H1 (cell line): ENCODE measurements at regions not wholly inside any gene's neighbourhood (a gene's known extent, or its start where the extent isn't known, plus 50 kb on each side); places are given as distances from the start of the nearest gene placed in this dataset.

ENCODE experiments used
- CTCF ChIA-PET: fragments of 300-600 bp; sonication (Branson Sonifier 250); formaldehyde crosslinking; loops from one replicate; lab custom pipeline; 2021; ENCODE audit not compliant: partially characterized antibody; lab: Charles Lee
- POLR2A ChIA-PET: fragments of 300-600 bp; sonication (Branson Sonifier 250); formaldehyde crosslinking; loops from one replicate; lab custom pipeline; 2021; ENCODE audit warnings: inconsistent platforms; ENCODE audit not compliant: partially characterized antibody; lab: Charles Lee
- DNase-seq, 2 experiments: peaks; one replicate each; pipeline versions ENCODE4 v3.0.0 to v3.0.0-alpha.2; 2010 to 2022; ENCODE audit warnings: low spot score in 2 of 2, low read depth in 1 of 2, mixed read lengths in 1 of 2
- FAIRE-seq: peaks from 2 replicates; lab custom pipeline; 2011; peaks lifted over from hg19 to GRCh38; lab: Jason Lieb, UNC
- H2AFZ ChIP-seq: 2 replicates; pipeline ENCODE4 v1.8.1; 2012; ENCODE audit warnings: low read length, inconsistent platforms
- H2AK5ac ChIP-seq: 2 replicates; pipeline ENCODE4 v1.6.1; 2013; ENCODE audit warnings: low read depth, low read length
- H2BK120ac ChIP-seq: replicated peaks from 2 replicates; pipeline ENCODE3; 2013; ENCODE audit warnings: low read depth, low read length, inconsistent platforms
- H2BK12ac ChIP-seq: 2 replicates; pipeline ENCODE4 v1.6.1; 2013; ENCODE audit warnings: low read depth, low read length
- H2BK15ac ChIP-seq: 2 replicates; pipeline ENCODE4 v1.6.1; 2013; ENCODE audit warnings: low read length
- H2BK20ac ChIP-seq: 2 replicates; pipeline ENCODE4 v1.6.1; 2013; ENCODE audit warnings: low read length
- H2BK5ac ChIP-seq: 2 replicates; pipeline ENCODE4 v1.6.1; 2013; ENCODE audit warnings: low read depth, low read length
- H3K14ac ChIP-seq: 2 replicates; pipeline ENCODE4 v1.6.1; 2013; ENCODE audit warnings: inconsistent platforms; ENCODE audit not compliant: insufficient read length
- H3K18ac ChIP-seq: 2 replicates; pipeline ENCODE4 v1.6.1; 2013; ENCODE audit warnings: low read length; ENCODE audit errors: extremely low read depth
- H3K23ac ChIP-seq: 2 replicates; pipeline ENCODE4 v1.6.1; 2013; ENCODE audit warnings: inconsistent platforms; ENCODE audit not compliant: insufficient read length
- H3K23me2 ChIP-seq: 2 replicates; pipeline ENCODE4 v1.6.1; 2013; ENCODE audit warnings: low read depth, low read length
- H3K27ac ChIP-seq: 2 replicates; pipeline ENCODE4 v1.6.1; 2011; ENCODE audit warnings: low read depth, low read length, inconsistent platforms
- H3K27me3 ChIP-seq, 4 experiments: replicated peaks in 1 of 4; 1 replicate in 1 of 4; 2 replicates in 3 of 4; pipeline versions ENCODE4 v1.6.1 to v1.8.1; 2011 to 2013; ENCODE audit warnings: low read length in 3 of 4, mild to moderate bottlenecking in 3 of 4, inconsistent platforms in 2 of 4, mixed read lengths in 2 of 4, moderate library complexity in 1 of 4; ENCODE audit not compliant: control insufficient read depth in 3 of 4, insufficient read depth in 3 of 4; ENCODE audit errors: extremely low read depth in 1 of 4
- H3K36me3 ChIP-seq, 4 experiments: 2 replicates each; pipeline versions ENCODE4 v1.6.1 to v1.8.1; 2011 to 2013; ENCODE audit warnings: mild to moderate bottlenecking in 4 of 4, low read length in 3 of 4, moderate library complexity in 2 of 4, control low read depth in 1 of 4, inconsistent platforms in 1 of 4; ENCODE audit not compliant: insufficient read depth in 4 of 4, control insufficient read depth in 2 of 4
- H3K4ac ChIP-seq: replicated peaks from 2 replicates; pipeline ENCODE3; 2013; ENCODE audit warnings: low read length, low read depth, mixed read lengths, inconsistent platforms; ENCODE audit not compliant: insufficient read length
- H3K4me1 ChIP-seq, 4 experiments: replicated peaks in 1 of 4; 1 replicate in 1 of 4; 2 replicates in 3 of 4; pipeline versions ENCODE4 v1.6.1 to v1.8.1; 2011 to 2013; ENCODE audit warnings: low read length in 3 of 4, inconsistent platforms in 2 of 4, mixed read lengths in 1 of 4; ENCODE audit not compliant: insufficient read depth in 4 of 4, control insufficient read depth in 3 of 4
- H3K4me2 ChIP-seq, 2 experiments: 2 replicates each; pipeline versions ENCODE4 v1.6.1 to v1.8.1; 2011 to 2013; ENCODE audit warnings: low read depth in 2 of 2, low read length in 2 of 2, control low read depth in 1 of 2, inconsistent platforms in 1 of 2, mild to moderate bottlenecking in 1 of 2; ENCODE audit not compliant: insufficient read depth in 1 of 2
- H3K4me3 ChIP-seq, 4 experiments: fragments of 200-600, 300-600 bp in 1 of 4; sonication (generic), shearing (Covaris generic), sonication (Bioruptor Twin) in 1 of 4; 2 replicates each; pipeline versions ENCODE4 v1.5.1 to v1.8.1; 2011 to 2016; ENCODE audit warnings: low read length in 4 of 4, low read depth in 3 of 4, control low read depth in 2 of 4, inconsistent platforms in 2 of 4, mild to moderate bottlenecking in 2 of 4, mixed read lengths in 1 of 4, moderate library complexity in 1 of 4; ENCODE audit not compliant: insufficient read depth in 2 of 4; ENCODE audit errors: extremely low read depth in 1 of 4
- H3K56ac ChIP-seq: replicated peaks from 2 replicates; pipeline ENCODE3; 2013; ENCODE audit warnings: low read depth, mild to moderate bottlenecking, mixed read lengths, low read length, inconsistent platforms; ENCODE audit not compliant: insufficient read length
- H3K79me1 ChIP-seq: 2 replicates; pipeline ENCODE4 v1.6.1; 2013; ENCODE audit warnings: low read depth, low read length, control low read depth
- H3K79me2 ChIP-seq, 2 experiments: 2 replicates each; pipeline versions ENCODE4 v1.6.1 to v1.8.1; 2012 to 2013; ENCODE audit warnings: low read length in 2 of 2, mild to moderate bottlenecking in 2 of 2, inconsistent platforms in 1 of 2; ENCODE audit not compliant: insufficient read depth in 2 of 2, control insufficient read depth in 1 of 2
- H3K9ac ChIP-seq, 4 experiments: replicated peaks in 1 of 4; 1 replicate in 1 of 4; 2 replicates in 3 of 4; pipeline versions ENCODE4 v1.6.1 to v1.8.1; 2011 to 2013; ENCODE audit warnings: low read depth in 3 of 4, low read length in 3 of 4, control low read depth in 2 of 4, mild to moderate bottlenecking in 2 of 4, moderate library complexity in 2 of 4, inconsistent platforms in 1 of 4; ENCODE audit errors: extremely low read depth in 1 of 4
- H3K9me3 ChIP-seq, 2 experiments: 2 replicates each; pipeline versions ENCODE4 v1.6.1 to v1.8.1; 2012 to 2013; ENCODE audit warnings: mild to moderate bottlenecking in 2 of 2, moderate library complexity in 2 of 2, control low read depth in 1 of 2, inconsistent platforms in 1 of 2, low read depth in 1 of 2, low read length in 1 of 2, mixed read lengths in 1 of 2; ENCODE audit not compliant: insufficient read depth in 2 of 2
- H4K20me1 ChIP-seq, 2 experiments: replicated peaks in 1 of 2; 2 replicates each; pipeline versions ENCODE3 to v1.8.1; 2011 to 2013; ENCODE audit warnings: inconsistent platforms in 2 of 2, low read length in 2 of 2, mild to moderate bottlenecking in 1 of 2; ENCODE audit not compliant: insufficient read depth in 2 of 2, control insufficient read depth in 1 of 2
- H4K5ac ChIP-seq: 2 replicates; pipeline ENCODE4 v1.6.1; 2013; ENCODE audit warnings: low read length, low read depth, mixed read lengths, inconsistent platforms; ENCODE audit not compliant: insufficient read length
- H4K8ac ChIP-seq: 2 replicates; pipeline ENCODE4 v1.8.0; 2013; ENCODE audit warnings: mild to moderate bottlenecking, moderate library complexity, low read length, inconsistent platforms; ENCODE audit not compliant: insufficient read depth; ENCODE audit errors: extremely low read depth
- H4K91ac ChIP-seq: replicated peaks from 2 replicates; pipeline ENCODE3; 2013; ENCODE audit warnings: low read length, mixed read lengths, inconsistent platforms; ENCODE audit not compliant: insufficient read length
- CBX5 ChIP-seq: fragments of 300-800, 300-1000 bp; sonication (generic); IDR thresholded peaks from 2 replicates; pipeline ENCODE4 v1.7.1; 2016; ENCODE audit warnings: antibody characterized with exemption, low read length, low read depth
- MAFK ChIP-seq: IDR thresholded peaks from 2 replicates; pipeline ENCODE4 v1.6.1; 2012; ENCODE audit warnings: low read depth, mild to moderate bottlenecking, improper control_type of control experiment, low read length
- POLR2AphosphoS5 ChIP-seq: IDR thresholded peaks from 2 replicates; pipeline ENCODE4 v1.6.1; 2011; ENCODE audit warnings: low read depth, low read length
- RXRA ChIP-seq: IDR thresholded peaks from 2 replicates; pipeline ENCODE4 v1.6.1; 2011; ENCODE audit warnings: low read depth, mild to moderate bottlenecking, low read length, moderate library complexity; ENCODE audit not compliant: insufficient read depth
- WGBS, 2 experiments: shearing (Covaris generic) in 1 of 2; methylation state at CpG; one replicate each; pipeline versions ENCODE4 v1.1.6 to v1.1.7; 2013 to 2015; ENCODE audit warnings: low lambda C conversion rate in 2 of 2, mixed read lengths in 2 of 2, inconsistent platforms in 1 of 2, low coverage in 1 of 2, missing lambda C conversion rate in 1 of 2; ENCODE audit not compliant: insufficient replicate concordance in 2 of 2, insufficient coverage in 1 of 2, insufficient read length in 1 of 2; ENCODE audit errors: extremely low coverage in 1 of 2, missing lambda C conversion rate in 1 of 2; 5-methylcytosine and 5-hydroxymethylcytosine counted together

DNA sequence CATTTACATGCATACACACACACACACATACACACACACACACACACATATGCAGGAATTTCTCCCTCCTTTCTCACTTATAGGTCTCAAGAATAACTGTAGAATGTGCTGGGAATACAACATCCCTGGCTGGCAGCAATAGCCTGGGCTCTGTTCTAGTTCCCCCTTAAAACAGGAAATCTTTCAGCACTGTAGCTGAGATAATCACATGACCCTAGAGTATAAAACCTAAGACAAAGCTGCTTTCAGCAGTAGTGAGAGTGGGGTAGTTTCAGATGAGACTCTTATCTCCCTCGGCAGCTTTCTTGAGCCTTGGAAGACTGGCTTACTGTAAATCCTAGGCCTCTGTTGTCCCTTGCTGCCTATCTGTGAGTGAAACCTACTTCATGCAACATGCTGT is 137.4 kb upstream of the AKR1E2 start:
- no peak for DNase-seq
- Histone ChIP-seq H3K9ac (no peak overlapping the region), H2BK15ac (no peak overlapping the region), H3K23me2 (peaks cover 3% of the 10 kb centered on the region; the same call in 1 of the 2 replicates), H3K27ac (no peak overlapping the region), H2BK20ac (no peak overlapping the region), H2AK5ac (no peak overlapping the region), H3K14ac (no peak overlapping the region), H3K23ac (no peak overlapping the region), H3K4ac (no peak overlapping the region), H4K20me1 (no peaks in the 10 kb centered on the region), H3K18ac (no peak overlapping the region), H4K91ac (no peak overlapping the region), H2BK12ac (no peak overlapping the region), H3K4me3 (no peak overlapping the region), H4K8ac (no peak overlapping the region), H2BK120ac (no peak overlapping the region), H3K79me1 (no peaks in the 10 kb centered on the region), H3K4me1 (no peaks in the 10 kb centered on the region), H3K56ac (no peak overlapping the region), H2BK5ac (no peak overlapping the region), H4K5ac (no peak overlapping the region), H3K4me2 (no peak overlapping the region), H3K27me3 (no peaks in the 10 kb centered on the region), H3K36me3 (no peaks in the 10 kb centered on the region), H3K9me3 (no peaks in the 10 kb centered on the region), H3K79me2 (no peaks in the 10 kb centered on the region), H2AFZ (no peak overlapping the region)
- CTCF ChIA-PET: no interaction called here
- FAIRE-seq: no peak
- WGBS, 2 experiments: 94% methylated on average over 1 of the region's 1 CpG; no CpG with 5 or more reads in 1 of the 2 experiments
- TF ChIP-seq MAFK: no peak
- no peak for TF ChIP-seq POLR2AphosphoS5
- TF ChIP-seq CBX5: no peak
- TF ChIP-seq RXRA: no peak
- POLR2A ChIA-PET: no interaction called here
